GM21786 (cell line): ENCODE measurements at regions not wholly inside any gene's neighbourhood (a gene's known extent, or its start where the extent isn't known, plus 50 kb on each side); places are given as distances from the start of the nearest gene placed in this dataset.

Source experiments
- ATAC-seq: cut with Tn5 transposase; IDR thresholded peaks from one replicate; pipeline ENCODE4 v1.9.1; 2021; ENCODE audit not compliant: unreplicated experiment

- ATAC-seq, result no peak
Measured at GRCh38 chrX:124280294-124280902, 52.1 kb upstream of the TEX13D start.

DNA sequence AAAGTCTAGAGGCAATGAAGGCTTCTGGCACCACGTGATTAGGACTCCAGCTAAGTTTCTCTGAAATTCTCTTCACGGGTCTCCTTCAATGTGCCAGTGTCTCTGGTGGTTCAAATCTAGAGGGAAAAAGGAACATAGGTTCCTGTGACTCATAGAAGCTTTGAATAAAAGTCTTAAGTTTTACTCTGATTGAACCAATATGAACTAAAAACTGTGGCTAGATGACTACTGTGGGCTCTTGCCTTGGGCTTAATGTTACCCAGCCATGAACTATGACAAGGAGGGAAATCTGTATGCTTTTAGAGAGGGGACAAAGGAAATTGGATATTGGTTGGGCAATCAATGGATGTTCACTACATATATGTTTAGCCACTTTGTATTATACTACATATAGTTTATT is 49.9 kb upstream of the TEX13D start:
- ATAC-seq, result no peak
